ENCODE measurements at regions not wholly inside any gene's neighbourhood (a gene's known extent, or its start where the extent isn't known, plus 50 kb on each side); places are given as distances from the start of the nearest gene placed in this dataset.

GRCh38 chr2:134108113-134108512 lies 145.8 kb upstream of the MGAT5 start:
- no peak for TF ChIP-seq CTCF (IDR thresholded peaks at IDR 0.05; ENCODE audit: low read length)
- TF ChIP-seq EZH2 (IDR thresholded peaks at IDR 0.05; ENCODE audit: borderline replicate concordance, low read length), result no peak
